ENCODE measurements at regions not wholly inside any gene's neighbourhood (a gene's known extent, or its start where the extent isn't known, plus 50 kb on each side); places are given as distances from the start of the nearest gene placed in this dataset.
"Not testable (repeated sequence)": the region's sequence is repeated elsewhere in the genome, so short reads cannot be mapped to it uniquely, and the experiment has no call there.

DNA sequence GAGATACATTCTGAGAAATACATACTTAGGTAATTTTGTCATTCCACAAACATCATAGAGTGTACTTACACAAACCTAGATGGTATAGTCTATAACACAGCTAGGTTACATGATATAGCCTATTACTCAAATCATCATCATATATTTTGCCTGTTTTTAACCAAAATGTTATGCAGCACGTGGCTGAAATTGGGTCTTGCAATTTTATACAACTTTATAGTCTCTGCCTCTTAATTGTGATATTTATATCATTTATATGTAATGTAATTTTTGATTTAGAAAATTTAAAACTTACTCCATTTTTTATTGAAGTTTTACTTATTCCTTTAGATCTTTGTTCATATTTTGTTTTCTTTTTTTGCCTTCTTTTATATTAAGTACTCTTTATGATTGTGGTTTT lies 350.7 kb upstream of the DCN start:
- no peak for DNase-seq (ENCODE audit: low spot score)

DNA sequence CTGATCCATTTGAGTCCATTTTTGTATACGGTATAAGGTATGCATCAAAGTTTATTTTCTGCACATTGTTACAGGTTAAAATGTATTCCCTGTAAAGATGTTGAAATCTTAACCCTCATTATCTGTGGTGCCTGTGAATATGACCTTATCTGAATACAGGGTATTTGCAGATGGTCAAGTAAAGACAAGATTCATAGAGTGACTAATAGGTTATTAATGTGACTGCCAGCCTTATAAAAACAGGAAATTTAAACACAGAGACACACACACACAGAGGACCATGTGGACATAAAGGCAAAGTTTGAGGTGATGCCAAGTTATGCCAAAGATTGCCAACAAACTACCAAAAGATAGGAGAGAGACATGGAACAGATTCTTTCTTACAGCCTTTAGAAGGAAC lies 347.2 kb upstream of the DCN start:
- DNase-seq (ENCODE audit: low spot score) = no peak

DNA sequence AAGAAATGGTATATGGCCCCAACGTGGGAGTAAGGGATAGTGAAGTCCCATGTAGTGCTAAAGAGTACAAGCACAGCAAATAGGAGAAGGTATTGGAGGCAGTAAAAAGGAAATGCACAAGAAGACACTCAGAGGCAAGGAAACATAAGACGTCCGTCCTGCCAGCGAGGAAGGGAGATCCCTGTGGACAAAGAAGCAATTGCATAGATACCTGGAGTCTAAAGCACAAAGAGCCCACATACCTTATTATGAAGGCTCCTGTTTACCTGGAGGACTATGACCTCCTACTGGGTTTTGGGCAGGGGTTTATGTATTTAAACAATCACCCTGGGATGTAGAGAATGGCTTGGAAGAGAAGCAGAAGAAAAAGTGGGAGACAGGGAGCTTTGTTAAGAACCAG lies 341.2 kb upstream of the DCN start:
- no peak for DNase-seq (ENCODE audit: low spot score)

DNA sequence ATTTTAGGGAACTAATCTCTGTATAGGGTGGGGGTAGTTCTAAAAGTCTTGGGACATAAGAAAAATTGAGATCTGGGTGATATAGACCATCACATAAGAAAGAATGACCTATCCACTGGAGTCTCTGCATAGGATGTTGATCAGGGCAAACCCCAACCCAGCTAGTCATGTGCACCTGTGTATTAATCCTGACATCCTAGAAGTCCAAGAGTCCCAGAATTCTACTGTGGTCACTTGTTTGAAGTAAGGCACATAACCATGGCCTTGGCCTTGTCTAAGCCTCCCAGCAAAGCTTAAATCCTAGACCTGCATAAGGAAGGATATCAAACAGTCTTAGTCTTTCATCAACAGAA lies 334.1 kb upstream of the DCN start:
- no peak for DNase-seq (ENCODE audit: low spot score)

DNA sequence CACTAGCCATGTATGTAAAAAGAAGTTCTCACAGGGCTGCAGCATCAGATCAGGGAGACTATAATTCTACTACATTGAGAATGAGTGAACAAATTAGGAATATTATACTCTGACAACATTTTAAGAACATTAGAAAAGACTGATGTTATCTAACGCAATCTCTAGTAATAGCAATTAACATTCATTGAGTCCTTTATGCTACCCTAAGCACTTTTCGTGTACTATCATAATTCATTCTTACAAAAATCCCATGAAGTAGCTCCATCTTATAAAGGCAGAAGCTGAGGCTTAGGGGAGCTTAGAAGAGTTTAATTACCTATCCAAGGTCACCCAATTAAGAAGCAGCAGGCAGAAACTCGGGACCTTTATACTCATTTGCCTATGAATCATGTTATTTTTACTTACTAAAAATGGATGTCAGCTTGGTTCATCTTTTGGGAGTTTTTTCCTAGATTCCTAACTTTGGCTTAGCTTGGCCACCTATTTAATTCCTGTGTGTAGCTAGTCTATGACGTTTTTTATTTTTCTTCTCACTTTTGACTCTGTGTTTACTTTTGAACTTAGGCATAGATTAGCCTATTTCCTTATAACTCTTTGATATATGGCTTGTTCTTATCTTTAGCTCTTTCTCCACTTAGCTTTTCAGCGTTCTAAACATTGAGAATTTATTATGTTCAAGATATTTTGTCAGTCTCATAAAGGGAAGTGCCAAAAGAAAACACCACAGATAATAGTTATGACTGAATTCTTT lies 333.5 kb upstream of the DCN start:
- no peak for DNase-seq (ENCODE audit: low spot score)

DNA sequence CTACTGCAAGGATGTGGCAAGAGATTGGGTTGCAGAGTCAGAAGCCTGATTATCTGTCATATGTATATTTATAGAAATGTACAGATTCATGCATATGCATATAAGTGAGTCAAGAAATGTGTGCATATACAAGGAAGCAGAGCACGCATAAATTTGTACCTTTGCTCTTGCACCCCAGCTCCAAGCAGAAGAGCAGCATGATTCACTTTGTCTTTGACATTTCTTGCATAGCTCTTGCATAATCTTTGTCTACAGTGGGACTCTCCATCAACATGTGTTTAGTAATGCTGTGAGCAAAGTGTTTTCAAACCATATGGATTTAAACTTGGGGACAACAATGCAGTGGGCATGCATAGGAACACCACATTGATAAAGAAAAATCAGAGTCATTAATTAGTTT lies 330.7 kb upstream of the DCN start:
- DNase-seq (ENCODE audit: low spot score) = no peak

DNA sequence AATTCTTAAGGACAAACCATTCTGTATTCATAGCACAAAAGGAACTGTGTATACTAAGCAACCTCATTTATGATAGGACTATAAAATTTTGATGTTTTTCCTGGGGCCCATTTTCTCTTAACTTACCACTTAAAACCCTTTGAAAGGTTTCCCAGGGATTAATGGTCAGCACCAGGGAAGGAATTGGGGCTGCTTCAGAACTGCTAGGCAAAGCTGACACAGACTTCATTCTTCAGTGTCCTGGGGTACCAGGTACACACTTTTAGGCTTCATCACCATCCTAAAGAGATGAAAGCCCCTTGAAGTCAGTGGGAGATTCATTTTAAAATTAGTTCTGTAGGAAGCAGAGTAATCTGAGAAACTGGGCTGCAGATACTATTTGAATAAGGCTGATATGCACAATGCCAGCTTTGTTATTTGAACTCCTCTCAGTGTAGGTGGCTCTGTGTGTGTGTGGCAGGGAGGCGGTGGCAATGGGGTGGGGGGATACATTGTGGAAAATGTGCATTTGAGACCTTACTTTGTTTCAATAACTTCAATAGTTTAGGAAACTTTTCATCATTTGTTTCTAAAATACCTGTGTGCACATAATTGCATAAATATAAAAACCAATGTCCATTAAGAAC lies 329.3 kb upstream of the DCN start:
- DNase-seq (ENCODE audit: low spot score) = no peak

DNA sequence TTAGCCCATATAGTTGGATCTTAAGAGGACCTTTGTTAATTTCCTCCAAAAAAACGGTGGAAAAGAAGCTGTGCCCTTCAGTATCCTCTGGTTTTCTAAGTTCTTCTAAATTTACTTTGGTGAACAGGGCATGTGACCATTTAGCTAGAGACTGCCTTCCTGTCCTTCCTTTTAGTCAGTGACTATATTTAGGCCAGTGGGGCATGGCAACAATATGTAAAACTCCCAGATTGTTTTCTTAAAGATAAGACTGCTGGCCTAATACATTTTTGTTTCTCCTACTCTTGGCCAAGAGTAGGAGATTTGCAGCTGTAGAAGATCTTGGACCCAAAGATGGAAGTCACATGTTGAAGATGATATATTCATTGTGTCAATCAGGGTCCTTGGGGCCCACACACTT lies 325.1 kb upstream of the DCN start:
- DNase-seq (ENCODE audit: low spot score) = no peak

DNA sequence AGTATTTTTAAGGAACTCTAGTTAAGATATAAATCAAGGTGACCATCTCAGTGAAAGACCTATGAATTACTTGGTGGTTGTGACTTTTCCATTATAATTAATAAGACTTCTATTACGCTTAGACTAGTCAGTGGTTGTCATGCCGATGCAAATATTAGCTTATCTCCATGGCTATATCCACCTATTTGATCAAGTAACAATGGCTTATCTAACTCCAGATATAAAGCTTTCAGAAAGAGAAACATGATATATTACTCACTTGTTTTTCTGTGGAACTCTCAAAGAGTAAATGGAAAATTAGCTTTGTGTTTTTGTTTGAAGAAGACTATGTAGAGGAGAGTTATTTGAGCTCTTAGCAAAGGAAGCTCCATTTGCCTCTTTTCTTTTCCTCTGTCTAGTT lies 323.8 kb upstream of the DCN start:
- no peak for DNase-seq (ENCODE audit: low spot score)

DNA sequence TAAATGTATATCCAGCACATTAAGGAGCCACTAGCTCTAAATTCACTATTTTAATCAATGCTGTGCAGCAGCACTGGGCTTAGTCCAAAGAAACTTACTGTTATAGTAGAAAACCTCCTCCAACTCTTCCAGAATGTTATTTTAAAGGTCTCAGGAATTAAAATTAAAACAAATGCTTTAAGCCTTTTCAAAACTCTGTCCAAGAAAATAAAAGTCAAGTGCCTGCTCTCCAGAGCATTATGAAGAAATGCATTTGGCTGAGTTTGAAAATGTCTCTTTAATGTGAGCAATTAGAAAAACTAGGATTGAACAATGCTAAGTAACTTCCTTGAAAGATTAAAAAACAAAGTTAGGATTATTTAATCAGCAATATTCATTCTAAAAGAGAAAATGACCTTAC lies 322.4 kb upstream of the DCN start:
- DNase-seq (ENCODE audit: low spot score) = no peak

DNA sequence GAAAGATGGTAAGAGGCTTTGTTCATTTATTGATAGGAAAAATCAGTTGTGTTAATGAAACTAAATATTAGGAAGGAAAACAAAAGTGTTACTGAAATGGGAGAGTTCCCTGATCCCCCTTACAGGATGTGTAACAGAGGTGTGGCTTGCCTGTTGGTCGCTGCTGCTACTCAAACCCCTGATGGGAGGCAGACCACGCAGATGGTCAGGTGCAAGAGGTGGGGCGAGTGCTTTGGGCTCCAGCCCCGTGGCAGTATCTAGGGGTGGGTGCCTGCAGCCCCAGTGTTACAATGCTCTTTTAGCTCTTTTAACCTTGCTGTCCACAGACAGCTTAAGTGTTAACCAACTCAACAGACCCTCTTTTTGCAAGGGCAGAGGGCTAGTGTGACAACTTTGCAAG lies 319.6 kb upstream of the DCN start:
- DNase-seq (ENCODE audit: low spot score) = no peak

DNA sequence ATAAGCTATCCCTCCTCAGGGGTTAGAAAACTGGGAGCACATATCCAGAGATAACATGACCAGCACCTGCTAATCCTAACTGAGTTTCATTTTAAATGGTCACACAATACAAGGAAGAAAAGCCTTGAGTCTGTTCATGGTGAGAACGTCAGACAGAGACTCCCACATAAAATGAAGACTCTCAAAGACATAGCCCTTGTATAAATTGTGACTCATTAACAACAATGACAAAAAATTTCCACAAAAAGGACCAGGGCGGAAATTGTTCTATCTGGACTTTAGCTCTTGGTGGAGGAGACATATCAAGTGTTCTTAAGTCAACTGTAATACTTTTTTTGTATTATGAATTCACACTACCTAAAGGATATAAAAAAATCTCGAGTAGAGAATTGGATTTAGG lies 313.7 kb upstream of the DCN start:
- DNase-seq (ENCODE audit: low spot score) = no peak

DNA sequence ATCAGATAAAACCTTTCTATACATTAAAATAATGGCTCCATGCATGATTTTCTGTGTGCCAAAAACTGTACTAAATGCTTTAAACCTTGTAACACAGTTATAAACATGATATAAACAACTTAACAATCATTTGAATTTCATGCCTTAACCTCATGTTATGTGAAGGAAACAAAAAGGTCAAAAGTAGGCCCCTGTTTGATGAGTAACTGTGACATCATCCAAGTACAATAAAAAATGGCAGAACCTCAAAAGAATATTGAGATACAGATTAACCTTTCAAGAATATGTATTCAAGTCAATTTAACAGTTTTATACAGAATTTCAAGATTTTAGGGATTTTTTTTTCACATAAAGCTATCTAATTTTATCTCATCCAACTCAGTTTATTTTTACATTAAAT lies 310.7 kb upstream of the DCN start:
- no peak for DNase-seq (ENCODE audit: low spot score)

DNA sequence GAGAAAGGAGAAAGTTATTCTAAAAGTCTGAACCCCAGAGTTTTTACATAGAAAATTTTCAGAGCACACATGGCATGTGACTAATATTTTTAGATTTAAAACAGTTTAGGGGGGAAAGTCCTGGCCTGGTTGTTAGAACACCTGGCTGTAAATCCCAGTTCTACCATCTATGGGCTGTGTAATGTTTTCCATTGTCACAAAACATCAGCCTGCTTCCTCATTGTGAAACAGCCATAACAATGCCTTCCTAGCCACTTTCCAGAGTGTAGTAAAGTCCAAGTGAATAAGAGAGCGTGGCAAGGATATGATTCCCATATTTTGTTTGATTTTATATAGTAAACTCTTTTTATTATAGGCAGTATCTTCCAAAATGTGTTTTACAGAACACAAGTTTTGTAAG lies 310.0 kb upstream of the DCN start:
- no peak for DNase-seq (ENCODE audit: low spot score)

DNA sequence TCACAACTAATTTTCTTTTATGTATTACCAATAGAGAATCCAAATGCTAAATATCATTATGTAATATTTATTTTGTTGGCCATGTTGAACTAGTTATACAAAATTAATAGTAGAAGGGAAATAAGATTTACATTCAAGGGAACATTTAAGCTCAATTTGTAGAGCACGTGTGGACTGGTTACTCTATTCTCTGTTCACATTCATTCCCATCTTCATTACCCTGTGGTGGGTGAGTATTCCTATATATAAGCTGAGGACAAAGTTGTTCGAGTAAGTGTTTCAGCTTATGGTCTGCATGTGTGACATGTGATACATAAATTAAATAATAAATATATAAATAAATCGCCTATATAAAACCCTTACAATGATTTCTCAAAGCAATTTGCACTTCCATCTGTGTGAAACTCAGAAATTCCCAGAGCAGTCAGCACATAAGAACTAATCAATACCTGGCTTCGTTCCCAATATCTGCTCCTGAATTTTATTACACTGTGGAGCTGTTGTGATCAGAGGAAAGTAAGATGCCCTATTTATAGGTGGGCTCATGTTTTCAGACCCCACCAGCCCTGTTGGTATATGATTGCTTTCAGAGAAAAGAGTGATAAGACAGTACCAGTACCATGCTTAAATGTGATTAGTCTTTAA lies 308.2 kb upstream of the DCN start:
- DNase-seq (ENCODE audit: low spot score) = no peak

DNA sequence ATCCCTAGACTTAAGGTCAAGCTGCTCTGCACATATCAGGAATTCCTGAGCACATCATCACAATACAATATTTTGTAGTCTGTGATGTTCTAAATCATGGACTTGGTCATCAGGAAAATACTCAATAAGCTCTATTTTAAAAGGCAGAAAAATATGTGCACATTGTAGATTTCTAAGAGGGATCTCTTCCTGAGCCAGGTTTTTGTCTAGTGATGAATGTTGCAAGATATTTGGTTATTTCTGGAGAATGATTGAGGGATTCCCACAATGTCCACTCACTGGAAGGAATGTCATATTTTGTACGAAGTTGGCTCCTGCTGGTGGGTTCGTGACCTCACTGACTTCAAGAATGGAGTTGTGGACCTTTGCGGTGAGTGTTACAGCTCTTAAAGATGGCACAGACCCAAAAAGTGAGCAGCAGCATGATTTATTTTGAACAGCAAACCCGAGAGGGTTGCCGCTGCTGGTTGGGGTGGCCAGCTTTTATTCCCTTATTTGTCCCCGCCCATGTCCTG lies 300.9 kb upstream of the DCN start:
- DNase-seq (ENCODE audit: low spot score) = no peak

DNA sequence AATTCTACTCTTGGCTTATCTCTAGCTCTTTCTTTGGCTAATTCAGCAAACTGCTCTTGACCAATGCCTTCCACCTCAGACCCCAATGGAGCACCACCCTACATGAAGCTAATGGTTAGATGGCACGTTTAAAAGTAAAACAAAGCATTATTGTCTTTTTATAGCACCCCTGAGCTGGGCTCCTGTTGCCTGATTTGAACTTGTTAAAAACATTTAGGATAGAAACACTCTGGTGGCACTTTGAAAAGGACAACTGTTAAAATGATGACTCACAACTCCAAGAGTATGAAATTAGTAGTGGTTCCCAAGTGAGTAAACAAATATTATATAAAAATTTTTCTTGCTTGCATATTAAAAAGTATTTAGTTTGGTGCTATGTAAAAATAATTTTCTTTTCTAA lies 299.6 kb upstream of the DCN start:
- DNase-seq (ENCODE audit: low spot score) = no peak

DNA sequence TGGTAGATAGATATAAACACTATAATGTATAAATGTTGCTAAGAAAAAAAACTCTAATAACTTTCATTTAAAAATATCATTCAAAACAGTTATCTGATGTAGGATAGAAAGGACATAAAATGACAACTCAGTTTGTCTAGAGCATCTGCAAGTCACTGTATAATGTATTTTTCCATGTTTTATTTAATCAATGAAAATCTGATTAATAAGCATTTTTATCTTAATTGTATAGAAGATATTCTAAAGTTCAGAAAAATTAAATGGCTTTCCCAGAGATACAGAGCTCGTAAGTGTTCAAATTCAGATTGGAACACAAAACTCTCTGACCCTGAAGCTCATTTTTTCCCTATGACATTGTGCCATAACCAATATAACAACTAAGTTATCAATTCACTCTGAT lies 295.9 kb upstream of the DCN start:
- no peak for DNase-seq (ENCODE audit: low spot score)

DNA sequence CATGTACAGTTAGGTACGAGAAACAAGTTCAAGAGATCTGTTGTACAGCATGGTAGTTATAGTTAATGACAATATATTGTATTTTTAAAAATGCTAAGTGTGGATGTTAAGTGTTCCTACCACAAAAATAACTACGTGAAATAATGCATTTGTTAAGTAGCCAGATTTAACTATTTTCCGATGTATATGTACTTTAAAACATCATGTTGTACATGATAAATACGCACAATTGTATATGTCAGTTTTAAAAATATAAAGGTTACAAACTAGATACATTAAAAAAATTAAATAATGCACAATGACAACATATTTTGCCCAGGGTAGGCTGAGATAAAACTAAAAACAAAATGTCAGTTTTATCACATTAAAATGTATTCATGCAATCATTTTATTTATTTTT lies 285.1 kb upstream of the DCN start:
- no peak for DNase-seq (ENCODE audit: low spot score)

DNA sequence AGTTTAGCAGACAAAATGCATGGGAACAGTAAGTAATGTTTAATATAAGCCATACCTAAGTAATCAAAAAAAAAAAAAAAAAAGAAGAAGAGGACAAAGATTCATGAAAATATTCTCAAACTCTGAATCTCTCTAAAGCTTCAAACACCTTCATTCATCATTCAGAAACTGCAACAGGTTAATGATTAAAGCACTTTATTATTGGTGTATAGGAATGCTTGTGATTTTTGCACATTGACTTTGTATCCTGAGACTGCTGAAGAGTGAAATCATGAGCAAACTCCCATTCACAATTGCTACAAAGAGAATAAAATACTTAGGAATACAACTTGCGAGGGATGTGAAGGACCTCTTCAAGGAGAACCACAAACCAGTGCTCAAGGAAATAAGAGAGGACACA lies 278.4 kb upstream of the DCN start:
- DNase-seq (ENCODE audit: low spot score) = no peak

DNA sequence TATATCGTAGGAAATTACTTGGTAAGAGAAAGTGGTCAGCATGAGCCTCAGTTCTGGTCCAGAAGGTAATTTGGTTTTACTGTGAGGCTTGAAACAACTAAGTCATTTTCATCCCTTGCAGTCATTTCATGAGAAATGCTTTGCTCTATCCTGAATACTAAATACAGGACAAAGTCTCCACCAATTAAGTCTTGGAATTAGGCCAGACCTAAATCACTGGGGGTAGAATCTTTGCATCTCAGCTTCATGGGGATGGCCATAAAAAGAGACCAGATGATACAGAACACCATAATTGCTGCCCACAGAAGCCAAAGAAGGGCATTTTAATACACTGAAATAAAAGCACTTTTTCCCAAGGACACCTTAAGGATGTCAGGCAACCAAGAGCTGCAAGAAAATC lies 277.9 kb upstream of the DCN start:
- no peak for DNase-seq (ENCODE audit: low spot score)

DNA sequence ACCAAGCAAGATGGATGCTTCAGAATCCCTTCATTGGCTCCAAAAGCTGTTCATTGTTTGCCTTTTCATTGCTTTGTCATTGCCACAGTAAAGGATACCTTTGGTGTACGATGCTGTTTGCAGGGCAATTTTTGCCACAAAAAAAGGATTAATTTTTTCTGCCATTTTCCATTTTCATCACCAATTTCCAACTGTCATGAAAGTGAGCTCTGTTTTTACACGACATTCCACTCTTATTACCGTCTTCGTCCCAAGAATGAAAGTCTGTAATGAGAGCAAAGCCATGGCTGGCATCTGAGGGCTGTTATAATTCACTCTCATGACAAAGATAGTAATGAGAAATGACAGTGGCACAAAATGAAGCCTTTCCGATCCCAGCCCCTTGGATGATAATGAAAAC lies 272.7 kb upstream of the DCN start:
- no peak for DNase-seq (ENCODE audit: low spot score)

DNA sequence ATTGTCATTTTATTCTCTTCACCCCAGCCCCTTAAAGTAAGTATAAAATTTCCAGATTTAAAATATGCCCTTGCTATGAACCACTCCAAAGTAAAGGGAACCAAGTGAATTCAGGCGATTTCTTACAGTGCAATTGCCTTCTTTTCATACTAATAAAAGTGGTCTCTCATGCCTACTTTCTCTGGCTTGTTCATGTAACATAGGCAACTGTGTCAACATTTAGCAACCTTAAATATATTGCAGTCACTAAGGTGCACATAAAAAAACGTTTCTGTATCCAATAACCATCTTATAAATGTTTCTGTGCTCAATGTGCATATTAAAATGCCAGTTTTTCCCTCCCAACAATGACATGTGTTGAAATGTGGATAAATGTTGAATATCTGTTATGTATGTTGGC lies 271.6 kb upstream of the DCN start:
- DNase-seq (ENCODE audit: low spot score) = no peak

DNA sequence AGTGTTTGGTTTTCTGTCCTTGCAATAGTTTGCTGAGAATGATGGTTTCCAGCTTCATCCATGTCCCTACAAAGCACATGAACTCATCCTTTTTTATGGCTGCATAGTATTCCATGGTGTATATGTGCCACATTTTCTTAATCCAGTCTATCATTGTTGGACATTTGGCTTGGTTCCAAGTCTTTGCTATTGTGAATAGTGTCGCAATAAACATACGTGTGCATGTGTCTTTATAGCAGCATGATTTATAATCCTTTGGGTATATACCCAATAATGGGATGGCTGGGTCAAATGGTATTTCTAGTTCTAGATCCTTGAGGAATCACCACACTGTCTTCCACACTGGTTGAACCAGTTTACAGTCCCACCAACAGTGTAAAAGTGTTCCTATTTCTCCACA lies 269.8 kb upstream of the DCN start:
- DNase-seq (ENCODE audit: low spot score) = not testable (repeated sequence)
